ENCODE measurements at regions not wholly inside any gene's neighbourhood (a gene's known extent, or its start where the extent isn't known, plus 50 kb on each side); places are given as distances from the start of the nearest gene placed in this dataset.

DNA sequence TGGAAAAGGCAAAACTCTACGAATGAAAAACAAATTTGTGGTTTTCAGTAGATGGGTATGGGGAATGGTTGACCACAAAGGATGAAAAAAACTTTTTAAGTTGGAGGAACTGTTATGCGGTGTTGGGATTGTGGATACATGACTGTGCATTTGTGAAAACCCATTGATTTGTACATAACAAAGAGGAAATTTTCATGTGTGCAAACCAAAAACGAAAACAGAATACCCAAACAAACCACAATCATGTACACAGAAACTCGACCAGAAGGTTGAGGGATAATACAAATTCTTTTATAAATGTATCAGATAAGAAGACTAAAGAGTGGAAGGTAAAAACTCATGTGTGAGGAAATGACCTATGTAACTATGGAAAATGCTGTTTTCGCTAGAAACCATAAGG is 1012.4 kb downstream of the CDH18 start (continued):
- TF ChIP-seq, protein P1, sequence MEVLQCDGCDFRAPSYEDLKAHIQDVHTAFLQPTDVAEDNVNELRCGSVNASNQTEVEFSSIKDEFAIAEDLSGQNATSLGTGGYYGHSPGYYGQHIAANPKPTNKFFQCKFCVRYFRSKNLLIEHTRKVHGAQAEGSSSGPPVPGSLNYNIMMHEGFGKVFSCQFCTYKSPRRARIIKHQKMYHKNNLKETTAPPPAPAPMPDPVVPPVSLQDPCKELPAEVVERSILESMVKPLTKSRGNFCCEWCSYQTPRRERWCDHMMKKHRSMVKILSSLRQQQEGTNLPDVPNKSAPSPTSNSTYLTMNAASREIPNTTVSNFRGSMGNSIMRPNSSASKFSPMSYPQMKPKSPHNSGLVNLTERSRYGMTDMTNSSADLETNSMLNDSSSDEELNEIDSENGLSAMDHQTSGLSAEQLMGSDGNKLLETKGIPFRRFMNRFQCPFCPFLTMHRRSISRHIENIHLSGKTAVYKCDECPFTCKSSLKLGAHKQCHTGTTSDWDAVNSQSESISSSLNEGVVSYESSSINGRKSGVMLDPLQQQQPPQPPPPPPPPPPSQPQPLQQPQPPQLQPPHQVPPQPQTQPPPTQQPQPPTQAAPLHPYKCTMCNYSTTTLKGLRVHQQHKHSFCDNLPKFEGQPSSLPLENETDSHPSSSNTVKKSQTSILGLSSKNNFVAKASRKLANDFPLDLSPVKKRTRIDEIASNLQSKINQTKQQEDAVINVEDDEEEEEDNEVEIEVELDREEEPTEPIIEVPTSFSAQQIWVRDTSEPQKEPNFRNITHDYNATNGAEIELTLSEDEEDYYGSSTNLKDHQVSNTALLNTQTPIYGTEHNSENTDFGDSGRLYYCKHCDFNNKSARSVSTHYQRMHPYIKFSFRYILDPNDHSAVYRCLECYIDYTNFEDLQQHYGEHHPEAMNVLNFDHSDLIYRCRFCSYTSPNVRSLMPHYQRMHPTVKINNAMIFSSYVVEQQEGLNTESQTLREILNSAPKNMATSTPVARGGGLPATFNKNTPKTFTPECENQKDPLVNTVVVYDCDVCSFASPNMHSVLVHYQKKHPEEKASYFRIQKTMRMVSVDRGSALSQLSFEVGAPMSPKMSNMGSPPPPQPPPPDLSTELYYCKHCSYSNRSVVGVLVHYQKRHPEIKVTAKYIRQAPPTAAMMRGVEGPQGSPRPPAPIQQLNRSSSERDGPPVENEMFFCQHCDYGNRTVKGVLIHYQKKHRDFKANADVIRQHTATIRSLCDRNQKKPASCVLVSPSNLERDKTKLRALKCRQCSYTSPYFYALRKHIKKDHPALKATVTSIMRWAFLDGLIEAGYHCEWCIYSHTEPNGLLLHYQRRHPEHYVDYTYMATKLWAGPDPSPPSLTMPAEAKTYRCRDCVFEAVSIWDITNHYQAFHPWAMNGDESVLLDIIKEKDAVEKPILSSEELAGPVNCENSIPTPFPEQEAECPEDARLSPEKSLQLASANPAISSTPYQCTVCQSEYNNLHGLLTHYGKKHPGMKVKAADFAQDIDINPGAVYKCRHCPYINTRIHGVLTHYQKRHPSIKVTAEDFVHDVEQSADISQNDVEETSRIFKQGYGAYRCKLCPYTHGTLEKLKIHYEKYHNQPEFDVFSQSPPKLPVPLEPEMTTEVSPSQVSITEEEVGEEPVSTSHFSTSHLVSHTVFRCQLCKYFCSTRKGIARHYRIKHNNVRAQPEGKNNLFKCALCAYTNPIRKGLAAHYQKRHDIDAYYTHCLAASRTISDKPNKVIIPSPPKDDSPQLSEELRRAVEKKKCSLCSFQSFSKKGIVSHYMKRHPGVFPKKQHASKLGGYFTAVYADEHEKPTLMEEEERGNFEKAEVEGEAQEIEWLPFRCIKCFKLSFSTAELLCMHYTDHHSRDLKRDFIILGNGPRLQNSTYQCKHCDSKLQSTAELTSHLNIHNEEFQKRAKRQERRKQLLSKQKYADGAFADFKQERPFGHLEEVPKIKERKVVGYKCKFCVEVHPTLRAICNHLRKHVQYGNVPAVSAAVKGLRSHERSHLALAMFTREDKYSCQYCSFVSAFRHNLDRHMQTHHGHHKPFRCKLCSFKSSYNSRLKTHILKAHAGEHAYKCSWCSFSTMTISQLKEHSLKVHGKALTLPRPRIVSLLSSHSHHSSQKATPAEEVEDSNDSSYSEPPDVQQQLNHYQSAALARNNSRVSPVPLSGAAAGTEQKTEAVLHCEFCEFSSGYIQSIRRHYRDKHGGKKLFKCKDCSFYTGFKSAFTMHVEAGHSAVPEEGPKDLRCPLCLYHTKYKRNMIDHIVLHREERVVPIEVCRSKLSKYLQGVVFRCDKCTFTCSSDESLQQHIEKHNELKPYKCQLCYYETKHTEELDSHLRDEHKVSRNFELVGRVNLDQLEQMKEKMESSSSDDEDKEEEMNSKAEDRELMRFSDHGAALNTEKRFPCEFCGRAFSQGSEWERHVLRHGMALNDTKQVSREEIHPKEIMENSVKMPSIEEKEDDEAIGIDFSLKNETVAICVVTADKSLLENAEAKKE (CRISPR knock-in tag; IDR thresholded peaks at IDR 0.05), result no peak
- no peak for TF ChIP-seq STAT1 (IDR thresholded peaks at IDR 0.05; ENCODE audit: unreplicated experiment)
- no peak for TF ChIP-seq EZH2phosphoT487 (IDR thresholded peaks at IDR 0.05; ENCODE audit: unreplicated experiment)

GRCh38 chr5:18977880-18978279 is 1010.1 kb downstream of the CDH18 start:
- peaks cover 9% of the 10 kb centered on the region for H3K36me3 Mint-ChIP-seq (ENCODE audit: low read depth)
- no peaks in the 10 kb centered on the region for H3K79me2 ChIP-seq (replicated peaks; ENCODE audit: insufficient read depth)
- H3K4me3 ChIP-seq, result no peak overlapping the region
- H3K4me1 ChIP-seq (ENCODE audit: insufficient read depth), result no peaks in the 10 kb centered on the region
- no peaks in the 10 kb centered on the region for H3K4me1 Mint-ChIP-seq
- H3K27ac Mint-ChIP-seq, result no peak overlapping the region
- peaks cover 2% of the 10 kb centered on the region for H3K27me3 Mint-ChIP-seq (ENCODE audit: insufficient read depth, low read depth, poor library complexity)
- no peak overlapping the region for H3K27ac ChIP-seq (ENCODE audit: low read depth)
- H3K4me2 ChIP-seq, result no peak overlapping the region
- no peak for DNase-seq (ENCODE audit: low spot score)
- no peak overlapping the region for H3K4me3 Mint-ChIP-seq
- ATAC-seq, result no peak
- H3K9me2 ChIP-seq (ENCODE audit: insufficient read depth), result no peaks in the 10 kb centered on the region; the same call in 1 of the 2 replicates
- no peaks in the 10 kb centered on the region for H3F3A ChIP-seq (replicated peaks; ENCODE audit: low read depth)
- H3K9me3 Mint-ChIP-seq, result peaks cover 10% of the 10 kb centered on the region
- no peaks in the 10 kb centered on the region for H3K27me3 ChIP-seq (ENCODE audit: insufficient read depth)
- no peak overlapping the region for H2AFZ ChIP-seq
- no peaks in the 10 kb centered on the region for H4K20me1 ChIP-seq (replicated peaks; ENCODE audit: insufficient read depth)
- H3K36me3 ChIP-seq (ENCODE audit: insufficient read depth), result no peaks in the 10 kb centered on the region
- TF ChIP-seq EZH2 (IDR thresholded peaks at IDR 0.05; ENCODE audit: low read depth, unreplicated experiment) (no peak), STAT1 (IDR thresholded peaks at IDR 0.05; ENCODE audit: unreplicated experiment) (no peak), POLR2AphosphoS5 (IDR thresholded peaks at IDR 0.05; ENCODE audit: low read depth) (no peak), NANOG (IDR thresholded peaks at IDR 0.05; ENCODE audit: borderline replicate concordance) (no peak), REST (IDR thresholded peaks at IDR 0.05; ENCODE audit: unreplicated experiment) (no peak), JUNB (IDR thresholded peaks at IDR 0.05; ENCODE audit: unreplicated experiment) (no peak), CTCF (conservative IDR thresholded peaks at IDR 0.05; ENCODE audit: low read depth in 2 of 2) (no peak), ZNF114 (CRISPR knock-in tag; IDR thresholded peaks at IDR 0.05) (no peak), CREB1 (CRISPR knock-in tag; IDR thresholded peaks at IDR 0.05; ENCODE audit: low read depth) (no peak), ZNF331 (CRISPR knock-in tag; IDR thresholded peaks at IDR 0.05; ENCODE audit: low read depth) (no peak), EZH2phosphoT487 (IDR thresholded peaks at IDR 0.05; ENCODE audit: unreplicated experiment) (no peak)
